SW 1271 (cell line): ENCODE measurements at regions not wholly inside any gene's neighbourhood (a gene's known extent, or its start where the extent isn't known, plus 50 kb on each side); places are given as distances from the start of the nearest gene placed in this dataset.

Experiments used
- DNase-seq, 2 experiments: peaks; one replicate each; lab custom pipeline; 2025; lab: John Stamatoyannopoulos, UW

DNA sequence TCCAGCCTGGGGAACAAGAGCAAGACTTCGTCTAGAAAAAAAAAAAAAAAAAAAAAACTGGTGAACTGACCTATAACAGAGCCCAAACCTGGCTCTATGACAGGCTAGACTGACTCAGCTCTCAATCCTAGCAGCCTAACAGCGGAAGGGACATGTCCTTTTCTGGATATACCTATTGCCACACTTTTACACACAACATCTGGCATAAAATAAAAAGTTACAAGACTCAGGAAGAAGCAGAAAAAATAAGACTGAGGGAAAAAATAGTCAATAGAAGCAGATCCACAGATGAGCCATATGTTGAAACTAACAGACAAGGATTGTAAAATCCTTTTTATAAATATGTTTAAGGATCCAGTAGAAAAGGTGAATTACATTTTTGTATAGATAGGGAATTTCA lies 57.5 kb upstream of the IPO9 start:
- no peak for DNase-seq

DNA sequence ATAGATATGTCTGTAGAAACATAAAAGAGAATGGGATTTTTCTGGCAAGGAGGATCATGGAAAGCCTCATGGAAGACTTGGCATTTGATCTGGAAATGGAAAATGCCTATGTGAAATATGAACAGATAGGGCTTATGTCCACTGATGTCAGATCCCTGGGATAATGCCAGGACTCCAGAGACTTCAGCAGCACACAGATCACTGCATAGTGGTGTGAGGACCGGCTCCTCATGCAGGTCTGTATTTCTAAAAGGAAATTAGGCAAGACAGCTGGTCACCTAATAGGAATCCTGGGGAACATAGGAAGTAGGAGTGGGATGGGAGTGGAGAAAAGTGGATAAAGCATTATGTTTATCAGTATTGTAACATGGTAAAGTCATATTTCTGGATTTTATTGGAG lies 56.8 kb upstream of the IPO9 start:
- no peak for DNase-seq

DNA sequence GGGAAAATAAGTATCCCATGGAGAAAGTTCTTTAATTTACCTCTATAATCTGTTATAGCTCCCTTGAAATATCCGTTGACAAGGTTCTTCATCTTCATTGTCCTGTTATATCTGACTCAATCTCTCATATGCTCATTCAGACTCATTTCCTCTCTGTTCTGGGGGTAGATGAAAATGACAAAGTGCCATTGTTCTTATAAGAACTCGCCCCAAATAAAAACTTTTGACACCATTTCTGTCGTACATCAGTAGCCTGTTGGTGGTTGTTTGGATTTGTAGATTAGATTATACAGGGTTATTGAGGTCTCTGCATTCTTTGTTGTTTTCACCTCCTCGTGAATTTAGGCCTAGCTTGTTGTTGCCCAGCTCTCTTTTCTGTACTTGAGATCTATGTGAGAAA lies 55.2 kb upstream of the IPO9 start:
- no peak for DNase-seq

GRCh38 chr1:201774224-201774982 lies 54.6 kb upstream of the IPO9 start:
- no peak for DNase-seq

DNA sequence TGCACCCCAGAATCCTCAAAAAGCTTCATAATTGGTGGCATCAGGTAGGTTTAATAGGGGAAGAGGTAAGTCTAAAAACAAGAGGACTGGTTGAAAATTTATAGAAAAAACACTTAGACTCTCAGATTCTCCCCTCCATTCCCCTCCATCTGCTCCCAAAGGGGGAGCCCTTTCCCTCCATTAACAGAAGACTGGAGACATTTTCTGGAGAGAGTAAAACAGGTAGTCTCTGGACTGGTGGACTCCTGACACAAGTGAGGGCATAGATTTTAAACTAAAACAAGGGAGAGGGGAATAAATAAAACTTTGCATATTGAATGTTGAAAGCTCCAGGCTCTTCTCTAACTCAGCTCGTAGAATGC lies 54.0 kb upstream of the IPO9 start:
- no peak for DNase-seq

- no peak for DNase-seq
These were observed 53.6 kb upstream of the IPO9 start for GRCh38 chr1:201775380-201775779.

DNA sequence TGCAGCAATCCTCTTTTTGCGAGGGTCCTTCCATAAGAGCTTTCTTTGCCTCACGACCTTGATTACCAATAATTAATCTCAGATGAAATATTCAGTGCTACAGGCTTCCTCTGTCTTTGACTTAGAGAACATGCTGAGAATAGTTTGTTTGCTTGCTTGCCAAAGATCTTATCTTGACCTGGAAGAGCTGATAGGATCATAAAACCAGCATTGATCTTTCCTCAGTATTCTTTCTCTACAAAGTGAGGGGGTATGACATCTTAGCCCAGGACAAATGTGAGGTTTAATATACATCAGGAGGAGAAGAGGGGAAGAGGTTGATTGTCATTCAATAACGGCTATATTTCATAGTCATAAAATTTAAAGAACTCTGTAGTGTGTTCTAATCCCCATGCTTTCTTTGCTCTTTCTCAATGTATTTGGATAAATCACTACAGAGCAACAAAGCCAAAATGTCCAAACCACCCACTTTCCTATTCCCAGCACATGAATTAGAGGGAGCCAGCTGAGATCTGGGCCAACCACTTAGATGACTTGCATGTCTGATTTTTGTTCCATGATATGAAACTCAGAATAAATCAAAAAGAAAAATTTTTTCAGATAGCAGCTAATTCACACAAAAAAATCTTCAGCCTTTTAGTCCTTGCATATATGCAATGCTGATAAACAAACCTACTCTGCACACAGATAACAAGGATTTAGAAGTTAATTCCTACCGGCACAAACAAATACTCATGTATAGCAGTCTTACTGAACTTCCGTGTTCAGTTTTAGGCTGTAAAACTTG lies 50.5 kb upstream of the IPO9 start:
- DNase-seq, result no peak
